CD4-positive, alpha-beta T cell (primary cell): ENCODE measurements at regions not wholly inside any gene's neighbourhood (a gene's known extent, or its start where the extent isn't known, plus 50 kb on each side); places are given as distances from the start of the nearest gene placed in this dataset.

Experiments used
- ATAC-seq: fragments of 200-7000 bp; cut with Tn5 transposase; one replicate; pipeline ENCODE4 v1.10.0; 2022; ENCODE audit warnings: mild to moderate bottlenecking; ENCODE audit not compliant: poor library complexity
- CTCF ChIA-PET: fragments of 350-600 bp; sonication (Branson Sonifier 250); formaldehyde crosslinking; loops from one replicate; lab custom pipeline; 2021; ENCODE audit warnings: antibody characterized with exemption, inconsistent platforms; lab: Charles Lee
- POLR2A ChIA-PET: fragments of 350-600 bp; sonication (Branson Sonifier 250); formaldehyde crosslinking; loops from one replicate; lab custom pipeline; 2021; ENCODE audit warnings: antibody characterized with exemption, inconsistent platforms; lab: Charles Lee
- DNase-seq, 14 experiments: peaks; one replicate each; pipeline ENCODE4 v3.0.0-alpha.2; 2013 to 2020; ENCODE audit warnings: mixed read lengths in 2 of 14
- H3K27ac ChIP-seq, 2 donors: one replicate each; pipeline versions ENCODE4 v1.5.1 to v1.7.0; 2013; ENCODE audit warnings: low read length in 2 of 2, low read depth in 1 of 2, mild to moderate bottlenecking in 1 of 2
- H3K27me3 ChIP-seq, 2 experiments: 1 replicate in 1 of 2; 2 replicates in 1 of 2; pipeline versions ENCODE4 v1.6.1 to v1.7.0; 2013; ENCODE audit warnings: low read length in 2 of 2, control low read depth in 1 of 2, mild to moderate bottlenecking in 1 of 2, moderate library complexity in 1 of 2; ENCODE audit not compliant: insufficient read depth in 2 of 2, control insufficient read depth in 1 of 2
- H3K36me3 ChIP-seq: one replicate; pipeline ENCODE4 v1.6.1; 2013; ENCODE audit warnings: low read length, control low read depth; ENCODE audit not compliant: insufficient read depth
- H3K4me1 ChIP-seq: one replicate; pipeline ENCODE4 v1.6.1; 2013; ENCODE audit warnings: low read length, control low read depth; ENCODE audit not compliant: insufficient read depth
- H3K4me3 ChIP-seq: one replicate; pipeline ENCODE4 v1.5.1; 2013; ENCODE audit warnings: mild to moderate bottlenecking, low read length, moderate library complexity
- H3K9me3 ChIP-seq, 2 experiments: 1 replicate in 1 of 2; 2 replicates in 1 of 2; pipeline versions ENCODE4 v1.6.1 to v1.7.0; 2013; ENCODE audit warnings: low read length in 2 of 2, mild to moderate bottlenecking in 2 of 2, control low read depth in 1 of 2, moderate library complexity in 1 of 2; ENCODE audit not compliant: control insufficient read depth in 1 of 2, insufficient read depth in 1 of 2
- H3K27ac Mint-ChIP-seq: one replicate; pipeline ENCODE4 v1.8.0; 2020; ENCODE audit warnings: mixed read lengths
- H3K27me3 Mint-ChIP-seq: one replicate; pipeline ENCODE4 v1.8.0; 2021; ENCODE audit warnings: mixed read lengths
- H3K36me3 Mint-ChIP-seq: one replicate; pipeline ENCODE4 v1.8.0; 2021; ENCODE audit warnings: low read depth, mixed read lengths
- H3K4me1 Mint-ChIP-seq: one replicate; pipeline ENCODE4 v1.8.0; 2021; ENCODE audit warnings: low read depth, mixed read lengths
- H3K4me3 Mint-ChIP-seq: one replicate; pipeline ENCODE4 v1.8.0; 2020; ENCODE audit warnings: mild to moderate bottlenecking, mixed read lengths
- H3K9me3 Mint-ChIP-seq: one replicate; pipeline ENCODE4 v1.8.0; 2020; ENCODE audit warnings: mixed read lengths
- intact Hi-C, 2 experiments: fragments of 100-400 bp; cut with DNase I in 1 of 2; cut with micrococcal nuclease in 1 of 2; formaldehyde crosslinking; loops; one replicate each; pipeline versions ENCODE4 v1.15.1 to v1.9.0; 2023 to 2025; cut with DNase I, micrococcal nuclease
- TF ChIP-seq, protein P1 (sequence below): fragments of 200-600 bp; IDR thresholded peaks from one replicate; pipeline ENCODE4 v1.8.0; 2022; ENCODE audit warnings: antibody characterized with exemption, mild to moderate bottlenecking

DNA sequence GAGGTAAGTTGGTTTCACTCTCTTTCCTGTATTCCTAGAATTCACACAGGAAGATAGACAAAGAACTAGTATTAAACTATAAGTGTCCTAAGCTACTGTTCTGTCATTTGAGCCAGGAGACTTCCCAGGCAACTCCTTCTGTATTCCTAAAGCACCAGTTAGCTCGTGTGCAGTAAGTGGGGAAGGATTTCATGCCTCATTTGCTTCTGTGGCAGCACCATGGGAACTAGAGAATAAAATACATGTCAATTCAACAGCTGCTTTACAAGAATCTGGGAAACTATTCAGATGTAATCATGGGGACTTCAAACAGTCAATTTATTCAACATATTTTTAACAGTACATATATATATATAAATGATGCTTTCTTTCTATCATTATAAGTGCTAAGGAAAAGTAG, 762.3 kb downstream of the PRELID2 start:
- TF ChIP-seq, protein P1, sequence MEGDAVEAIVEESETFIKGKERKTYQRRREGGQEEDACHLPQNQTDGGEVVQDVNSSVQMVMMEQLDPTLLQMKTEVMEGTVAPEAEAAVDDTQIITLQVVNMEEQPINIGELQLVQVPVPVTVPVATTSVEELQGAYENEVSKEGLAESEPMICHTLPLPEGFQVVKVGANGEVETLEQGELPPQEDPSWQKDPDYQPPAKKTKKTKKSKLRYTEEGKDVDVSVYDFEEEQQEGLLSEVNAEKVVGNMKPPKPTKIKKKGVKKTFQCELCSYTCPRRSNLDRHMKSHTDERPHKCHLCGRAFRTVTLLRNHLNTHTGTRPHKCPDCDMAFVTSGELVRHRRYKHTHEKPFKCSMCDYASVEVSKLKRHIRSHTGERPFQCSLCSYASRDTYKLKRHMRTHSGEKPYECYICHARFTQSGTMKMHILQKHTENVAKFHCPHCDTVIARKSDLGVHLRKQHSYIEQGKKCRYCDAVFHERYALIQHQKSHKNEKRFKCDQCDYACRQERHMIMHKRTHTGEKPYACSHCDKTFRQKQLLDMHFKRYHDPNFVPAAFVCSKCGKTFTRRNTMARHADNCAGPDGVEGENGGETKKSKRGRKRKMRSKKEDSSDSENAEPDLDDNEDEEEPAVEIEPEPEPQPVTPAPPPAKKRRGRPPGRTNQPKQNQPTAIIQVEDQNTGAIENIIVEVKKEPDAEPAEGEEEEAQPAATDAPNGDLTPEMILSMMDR, result no peak
- Mint-ChIP-seq H3K4me3 (no peak overlapping the region), H3K27ac (no peak overlapping the region), H3K9me3 (peaks cover 2% of the 10 kb centered on the region), H3K36me3 (no peaks in the 10 kb centered on the region), H3K27me3 (no peaks in the 10 kb centered on the region), H3K4me1 (no peaks in the 10 kb centered on the region)
- Histone ChIP-seq H3K36me3 (no peaks in the 10 kb centered on the region), H3K4me3 (no peak overlapping the region), H3K27ac (no peak overlapping the region), H3K4me1 (no peaks in the 10 kb centered on the region), H3K27me3 (no peaks in the 10 kb centered on the region), H3K9me3 (peaks cover 0 to 3% of the 10 kb centered on the region in 2 experiments)
- DNase-seq (no peak), ATAC-seq (no peak)
- intact Hi-C loops, result no loop called here
- ChIA-PET POLR2A (no interaction called here), CTCF (no interaction called here)

DNA sequence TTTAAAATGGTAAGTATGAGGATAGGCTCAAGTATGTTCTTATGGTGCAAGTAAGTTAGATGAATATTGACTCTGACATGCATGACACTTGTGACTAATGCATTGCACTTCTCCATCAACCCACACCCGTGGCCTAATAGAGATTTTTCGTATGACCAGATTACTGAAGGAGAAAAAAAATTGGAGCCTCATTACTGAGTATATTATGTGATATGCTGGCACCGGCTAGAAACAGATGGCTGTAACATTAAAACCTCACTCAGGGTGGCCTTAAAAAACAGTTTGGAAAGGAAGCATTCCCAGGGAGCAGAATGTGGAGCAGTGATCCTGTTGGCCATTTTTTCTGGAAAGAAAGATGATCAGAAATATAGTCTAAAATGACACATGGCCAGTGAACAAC, 766.4 kb downstream of the PRELID2 start:
- H3K36me3 Mint-ChIP-seq, result no peaks in the 10 kb centered on the region
- no peak overlapping the region for H3K4me3 Mint-ChIP-seq
- Histone ChIP-seq H3K36me3 (no peaks in the 10 kb centered on the region), H3K4me3 (no peak overlapping the region), H3K4me1 (no peaks in the 10 kb centered on the region), H3K27me3 (no peaks in the 10 kb centered on the region), H3K27ac (no peak overlapping the region), H3K9me3 (no peaks in the 10 kb centered on the region)
- peaks cover 7% of the 10 kb centered on the region for H3K9me3 Mint-ChIP-seq
- CTCF ChIA-PET, result no interaction called here
- H3K27me3 Mint-ChIP-seq, result no peaks in the 10 kb centered on the region
- no peak overlapping the region for H3K27ac Mint-ChIP-seq
- intact Hi-C loops, result no loop called here
- TF ChIP-seq, protein P1, result no peak
- ATAC-seq (no peak), DNase-seq (no peak)
- POLR2A ChIA-PET, result no interaction called here
- no peaks in the 10 kb centered on the region for H3K4me1 Mint-ChIP-seq

DNA sequence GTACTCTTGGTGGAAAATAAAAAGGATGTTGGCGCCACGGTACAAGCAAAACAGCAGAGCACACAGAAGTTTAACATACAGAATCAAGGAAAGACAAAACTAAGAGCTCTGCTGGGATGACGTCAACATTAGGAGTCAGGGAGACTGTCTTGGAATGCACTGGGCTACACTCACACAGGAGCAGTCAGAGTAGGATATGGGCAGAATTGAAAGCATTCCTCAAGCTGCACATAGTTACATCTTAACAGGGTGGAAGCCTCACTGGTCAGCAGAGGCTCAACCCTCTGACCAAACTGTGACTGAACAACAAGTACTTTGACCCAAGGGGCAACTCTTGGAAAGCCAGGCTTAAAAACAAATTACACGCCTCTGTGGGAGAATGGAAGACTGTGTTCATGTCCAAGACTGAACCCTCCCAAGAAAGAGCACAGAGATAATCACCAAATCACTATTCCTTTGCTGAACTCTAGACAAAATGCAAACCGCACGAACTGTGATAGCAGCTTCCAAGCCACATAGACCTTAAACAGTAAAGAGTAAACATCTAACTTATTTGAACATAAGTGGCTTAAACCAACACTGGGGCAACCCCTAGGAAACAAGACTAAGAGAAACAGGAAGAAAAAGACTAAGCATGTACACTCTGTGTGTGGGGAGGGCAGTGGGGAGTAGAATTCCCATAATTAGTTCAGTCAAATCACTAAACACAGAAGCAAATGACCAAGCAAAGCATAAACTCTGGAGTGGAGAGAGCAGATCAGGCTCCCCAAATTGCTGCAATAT, 772.7 kb downstream of the PRELID2 start:
- ATAC-seq, result no peak
- Histone ChIP-seq H3K4me3 (no peak overlapping the region), H3K9me3 (no peaks in the 10 kb centered on the region), H3K27me3 (no peaks in the 10 kb centered on the region), H3K27ac (no peak overlapping the region), H3K36me3 (no peaks in the 10 kb centered on the region), H3K4me1 (no peaks in the 10 kb centered on the region)
- Mint-ChIP-seq H3K36me3 (no peaks in the 10 kb centered on the region), H3K27me3 (no peaks in the 10 kb centered on the region), H3K4me1 (no peaks in the 10 kb centered on the region), H3K27ac (no peak overlapping the region), H3K9me3 (peaks cover 4% of the 10 kb centered on the region), H3K4me3 (no peak overlapping the region)
- POLR2A ChIA-PET, result no interaction called here
- TF ChIP-seq, protein P1, result no peak
- intact Hi-C loops, result no loop called here
- DNase-seq, result no peak
- CTCF ChIA-PET, result no interaction called here
